SK-N-SH (cell line): ENCODE measurements at regions not wholly inside any gene's neighbourhood (a gene's known extent, or its start where the extent isn't known, plus 50 kb on each side); places are given as distances from the start of the nearest gene placed in this dataset.

Experiments
- CTCF ChIA-PET: fragments of 300-600, 350-600 bp; formaldehyde crosslinking; extraction: SDS; loops from one replicate; lab custom pipeline; 2021; lab: Yijun Ruan, JAX
- POLR2A ChIA-PET: fragments of 350-600 bp; sonication (Branson Sonifier 250); formaldehyde crosslinking; extraction: SDS; loops from one replicate; lab custom pipeline; 2020; ENCODE audit warnings: antibody characterized with exemption, inconsistent platforms; lab: Yijun Ruan, JAX
- DNase-seq: peaks from one replicate; pipeline ENCODE4 v3.0.0; 2012
- H2AFZ ChIP-seq: fragments of 200-600 bp; sonication (generic); 2 replicates; pipeline ENCODE4 v1.8.1; 2016; ENCODE audit warnings: antibody characterized with exemption, mild to moderate bottlenecking, low read depth
- H3F3A ChIP-seq: fragments of 200-600 bp; sonication (generic); replicated peaks from 2 replicates; pipeline ENCODE3; 2016; ENCODE audit warnings: antibody characterized with exemption, mild to moderate bottlenecking; ENCODE audit not compliant: insufficient read depth
- H3K27ac ChIP-seq, 2 experiments: fragments of 200-500 bp in 1 of 2; fragments of 200-600 bp in 1 of 2; sonication (Bioruptor generic) in 1 of 2; sonication (generic), shearing (Covaris generic) in 1 of 2; 2 replicates each; pipeline versions ENCODE4 v1.5.1 to v1.6.1; 2014 to 2016; ENCODE audit warnings: low read depth in 2 of 2, inconsistent platforms in 1 of 2, low read length in 1 of 2, mild to moderate bottlenecking in 1 of 2, mixed read lengths in 1 of 2
- H3K27me3 ChIP-seq: fragments of 200-600 bp; sonication (generic), shearing (Covaris generic); 2 replicates; pipeline ENCODE4 v1.6.1; 2016; ENCODE audit warnings: mixed run types; ENCODE audit not compliant: insufficient read depth
- H3K36me3 ChIP-seq, 2 experiments: fragments of 200-500 bp in 1 of 2; fragments of 200-600 bp in 1 of 2; sonication (Bioruptor generic) in 1 of 2; sonication (generic) in 1 of 2; replicated peaks in 1 of 2; 2 replicates each; pipeline versions ENCODE3 to v1.5.1; 2014 to 2016; ENCODE audit warnings: low read length in 1 of 2, mild to moderate bottlenecking in 1 of 2; ENCODE audit not compliant: insufficient read depth in 2 of 2, control insufficient read depth in 1 of 2
- H3K4me1 ChIP-seq, 2 experiments: fragments of 200-500 bp in 1 of 2; fragments of 200-600 bp in 1 of 2; sonication (Bioruptor generic) in 1 of 2; sonication (generic), shearing (Covaris generic) in 1 of 2; 2 replicates each; pipeline versions ENCODE4 v1.5.1 to v1.6.1; 2014 to 2016; ENCODE audit warnings: low read depth in 1 of 2, low read length in 1 of 2, mixed run types in 1 of 2; ENCODE audit not compliant: insufficient read depth in 2 of 2, control insufficient read depth in 1 of 2
- H3K4me2 ChIP-seq: fragments of 200-600 bp; sonication (generic), shearing (Covaris generic); 2 replicates; pipeline ENCODE4 v1.6.1; 2017; ENCODE audit warnings: mixed run types
- H3K4me3 ChIP-seq, 2 experiments: fragments of 200-500 bp in 1 of 2; fragments of 200-600 bp in 1 of 2; sonication (Bioruptor generic) in 1 of 2; sonication (generic), shearing (Covaris generic) in 1 of 2; 2 replicates each; pipeline versions ENCODE4 v1.5.1 to v1.8.1; 2014 to 2016; ENCODE audit warnings: low read depth in 2 of 2, inconsistent platforms in 1 of 2, low read length in 1 of 2, mild to moderate bottlenecking in 1 of 2, mixed read lengths in 1 of 2, moderate library complexity in 1 of 2
- H3K79me2 ChIP-seq: fragments of 200-600 bp; sonication (generic); 2 replicates; pipeline ENCODE4 v1.8.1; 2017; ENCODE audit warnings: mild to moderate bottlenecking; ENCODE audit not compliant: insufficient read depth
- H3K9ac ChIP-seq: fragments of 200-600 bp; sonication (generic); 2 replicates; pipeline ENCODE4 v1.6.1; 2017; ENCODE audit warnings: mixed run types
- H3K9me2 ChIP-seq: fragments of 200-600 bp; sonication (generic); 2 replicates; pipeline ENCODE4 v1.6.1; 2017; ENCODE audit warnings: mixed run types
- H3K9me3 ChIP-seq: fragments of 200-600 bp; sonication (generic); 2 replicates; pipeline ENCODE4 v1.6.1; 2017; ENCODE audit warnings: mixed run types, mild to moderate bottlenecking, moderate library complexity
- H4K20me1 ChIP-seq: fragments of 200-600 bp; sonication (generic); 2 replicates; pipeline ENCODE4 v1.6.1; 2017; ENCODE audit warnings: mild to moderate bottlenecking, mixed run types; ENCODE audit not compliant: insufficient read depth
- EP300 ChIP-seq, 2 experiments: IDR thresholded peaks; 2 replicates each; pipeline versions ENCODE4 v1.4.0 to v1.6.1; 2012; ENCODE audit warnings: borderline replicate concordance in 1 of 2, low read depth in 1 of 2, low read length in 1 of 2
- FOSL2 ChIP-seq: IDR thresholded peaks from 2 replicates; pipeline ENCODE4 v1.4.0; 2012; ENCODE audit warnings: low read depth, mild to moderate bottlenecking, moderate library complexity, borderline replicate concordance
- FOXJ3 ChIP-seq: sonication (generic); formaldehyde crosslinking; IDR thresholded peaks from 2 replicates; pipeline ENCODE4 v1.5.1; 2020; ENCODE audit warnings: mild to moderate bottlenecking, missing genetic modification reagents
- FOXM1 ChIP-seq: IDR thresholded peaks from 2 replicates; pipeline ENCODE4 v1.4.0; 2012; ENCODE audit warnings: low read depth, mild to moderate bottlenecking
- GATA2 ChIP-seq: sonication (generic); formaldehyde crosslinking; IDR thresholded peaks from 2 replicates; pipeline ENCODE4 v1.5.0; 2020; ENCODE audit warnings: mild to moderate bottlenecking, missing genetic modification reagents
- MAX ChIP-seq: IDR thresholded peaks from 2 replicates; pipeline ENCODE4 v1.4.0; 2012; ENCODE audit warnings: low read depth
- MEF2A ChIP-seq: IDR thresholded peaks from 2 replicates; pipeline ENCODE4 v1.4.0; 2012; ENCODE audit warnings: low read depth, borderline replicate concordance
- NRF1 ChIP-seq: IDR thresholded peaks from 2 replicates; pipeline ENCODE4 v1.6.1; 2012; ENCODE audit warnings: low read depth, mild to moderate bottlenecking, low read length
- RCOR1 ChIP-seq: fragments of 150-350 bp; IDR thresholded peaks from 2 replicates; pipeline ENCODE4 v1.6.1; 2017; ENCODE audit warnings: antibody characterized with exemption, low read length
- SIN3A ChIP-seq: IDR thresholded peaks from 2 replicates; pipeline ENCODE4 v1.6.1; 2012; ENCODE audit warnings: low read depth, mild to moderate bottlenecking, low read length, moderate library complexity, borderline replicate concordance
- TAF1 ChIP-seq: IDR thresholded peaks from 2 replicates; pipeline ENCODE4 v1.6.1; 2012; ENCODE audit warnings: low read depth, mild to moderate bottlenecking, low read length, moderate library complexity, borderline replicate concordance
- USF1 ChIP-seq: IDR thresholded peaks from 2 replicates; pipeline ENCODE4 v1.4.0; 2012; ENCODE audit warnings: low read depth, borderline replicate concordance
- WGBS: methylation state at CpG from one replicate; pipeline ENCODE4 v1.1.6; 2017; ENCODE audit warnings: low lambda C conversion rate; 5-methylcytosine and 5-hydroxymethylcytosine counted together

GRCh38 chr2:204470621-204471196, 74.6 kb upstream of the PARD3B start:
- POLR2A ChIA-PET = no interaction called here
- DNase-seq = no peak
- Histone ChIP-seq H4K20me1 (no peaks in the 10 kb centered on the region), H3K4me3 (no peak overlapping the region), H3K9me2 (no peaks in the 10 kb centered on the region)
- TF ChIP-seq FOXM1 = no peak
- no peak for TF ChIP-seq RCOR1
- TF ChIP-seq EP300 (IDR thresholded peaks at IDR 0.05; ENCODE audit: borderline replicate concordance in 1 of 2, low read depth in 1 of 2, low read length in 1 of 2) = no peak
- TF ChIP-seq, all 33 proteins: peak for 0
- no peak overlapping the region for H3K9ac ChIP-seq
- no peaks in the 10 kb centered on the region for H3K36me3 ChIP-seq
- H2AFZ ChIP-seq = no peak overlapping the region
- H3K4me1 ChIP-seq = peaks cover 3 to 7% of the 10 kb centered on the region in 2 experiments; a peak in 3 of 4 replicates
- CTCF ChIA-PET = interaction anchor here (1.2 kb wide), 1 partner anchor 41 kb away, joined by 3 read pairs; no protein-coding TSS in a partner anchor
- no peaks in the 10 kb centered on the region for H3K27me3 ChIP-seq
- H3K27ac ChIP-seq = no peak overlapping the region
- H3K4me2 ChIP-seq = no peak overlapping the region
- H3K79me2 ChIP-seq = no peaks in the 10 kb centered on the region
- WGBS = 68% methylated on average over 5 of the region's 5 CpGs
- H3K9me3 ChIP-seq = no peaks in the 10 kb centered on the region
- no peaks in the 10 kb centered on the region for H3F3A ChIP-seq

- WGBS = 73% methylated on average over 10 of the region's 10 CpGs
- Histone ChIP-seq H3K4me1 (peaks cover 3 to 7% of the 10 kb centered on the region in 2 experiments; a peak in 3 of 4 replicates), H3K27me3 (no peaks in the 10 kb centered on the region), H3K79me2 (no peaks in the 10 kb centered on the region), H3K9ac (no peak overlapping the region), H3F3A (no peaks in the 10 kb centered on the region), H3K4me2 (no peak overlapping the region), H2AFZ (no peak overlapping the region), H3K27ac (no peak overlapping the region), H3K9me2 (no peaks in the 10 kb centered on the region), H3K9me3 (no peaks in the 10 kb centered on the region), H3K4me3 (no peak overlapping the region), H3K36me3 (no peaks in the 10 kb centered on the region), H4K20me1 (no peaks in the 10 kb centered on the region)
- DNase-seq = no peak
- POLR2A ChIA-PET = no interaction called here
- TF ChIP-seq GATA2 (CRISPR knock-in tag) (no peak), SIN3A (no peak), TAF1 (no peak), FOXJ3 (CRISPR knock-in tag) (no peak), MAX (no peak), RCOR1 (no peak), USF1 (no peak), NRF1 (no peak), MEF2A (no peak), EP300 (IDR thresholded peaks at IDR 0.05; ENCODE audit: borderline replicate concordance in 1 of 2, low read depth in 1 of 2, low read length in 1 of 2) (no peak), FOXM1 (no peak), FOSL2 (no peak)
- CTCF ChIA-PET = no interaction called here
These were observed 72.9 kb upstream of the PARD3B start for GRCh38 chr2:204472375-204472774.
